Endodermal cell (in vitro differentiated cells): ENCODE measurements at regions not wholly inside any gene's neighbourhood (a gene's known extent, or its start where the extent isn't known, plus 50 kb on each side); places are given as distances from the start of the nearest gene placed in this dataset.

Source experiments
- DNase-seq: peaks from one replicate; pipeline ENCODE4 v3.0.0-alpha.2; 2017
- H3K27ac ChIP-seq: 2 replicates; pipeline ENCODE4 v1.5.1; 2013; ENCODE audit warnings: mild to moderate bottlenecking, low read depth, low read length, moderate library complexity
- H3K27me3 ChIP-seq: 2 replicates; pipeline ENCODE4 v1.6.1; 2013; ENCODE audit warnings: mild to moderate bottlenecking, low read length, moderate library complexity; ENCODE audit not compliant: insufficient read depth, control insufficient read depth, poor library complexity, severe bottlenecking
- H3K36me3 ChIP-seq: 2 replicates; pipeline ENCODE4 v1.7.0; 2013; ENCODE audit warnings: mild to moderate bottlenecking, low read length, moderate library complexity; ENCODE audit not compliant: control insufficient read depth, insufficient read depth
- H3K4me1 ChIP-seq: one replicate; pipeline ENCODE4 v1.7.0; 2013; ENCODE audit warnings: low read length; ENCODE audit not compliant: control insufficient read depth, insufficient read depth
- H3K4me3 ChIP-seq: 2 replicates; pipeline ENCODE4 v1.5.1; 2013; ENCODE audit warnings: mild to moderate bottlenecking, low read length, moderate library complexity
- H3K9ac ChIP-seq: 2 replicates; pipeline ENCODE4 v1.6.1; 2013; ENCODE audit warnings: mild to moderate bottlenecking, low read length, moderate library complexity; ENCODE audit not compliant: poor library complexity, severe bottlenecking; ENCODE audit errors: extremely low read depth
- H3K9me3 ChIP-seq: 2 replicates; pipeline ENCODE4 v1.6.1; 2013; ENCODE audit warnings: mild to moderate bottlenecking, low read length, moderate library complexity; ENCODE audit not compliant: control insufficient read depth
- H3K27ac Mint-ChIP-seq: 2 replicates; pipeline ENCODE4 v1.8.0; 2020; ENCODE audit warnings: mixed read lengths
- H3K27me3 Mint-ChIP-seq: 2 replicates; pipeline ENCODE4 v1.8.0; 2021; ENCODE audit warnings: mild to moderate bottlenecking, mixed read lengths; ENCODE audit not compliant: insufficient read depth
- H3K36me3 Mint-ChIP-seq: 2 replicates; pipeline ENCODE4 v1.8.0; 2020; ENCODE audit warnings: low read depth, mixed read lengths
- H3K4me1 Mint-ChIP-seq: 2 replicates; pipeline ENCODE4 v1.8.0; 2020; ENCODE audit warnings: mixed read lengths
- H3K4me3 Mint-ChIP-seq: 2 replicates; pipeline ENCODE4 v1.8.0; 2020; ENCODE audit warnings: mild to moderate bottlenecking, moderate library complexity, mixed read lengths
- H3K9me3 Mint-ChIP-seq: 2 replicates; pipeline ENCODE4 v1.8.0; 2020; ENCODE audit warnings: mild to moderate bottlenecking, mixed read lengths
- WGBS, 2 experiments: methylation state at CpG; one replicate each; pipeline versions ENCODE4 v1.1.5 to v1.1.7; 2013; ENCODE audit warnings: missing lambda C conversion rate in 2 of 2, mixed read lengths in 1 of 2; ENCODE audit not compliant: insufficient coverage in 1 of 2, insufficient read length in 1 of 2; 5-methylcytosine and 5-hydroxymethylcytosine counted together
- TF ChIP-seq, protein P1 (sequence below): fragments of 200-600 bp; sonication (generic); conservative IDR thresholded peaks from 2 replicates; pipeline ENCODE4 v1.5.0; 2021; ENCODE audit warnings: antibody characterized with exemption, mild to moderate bottlenecking

DNA sequence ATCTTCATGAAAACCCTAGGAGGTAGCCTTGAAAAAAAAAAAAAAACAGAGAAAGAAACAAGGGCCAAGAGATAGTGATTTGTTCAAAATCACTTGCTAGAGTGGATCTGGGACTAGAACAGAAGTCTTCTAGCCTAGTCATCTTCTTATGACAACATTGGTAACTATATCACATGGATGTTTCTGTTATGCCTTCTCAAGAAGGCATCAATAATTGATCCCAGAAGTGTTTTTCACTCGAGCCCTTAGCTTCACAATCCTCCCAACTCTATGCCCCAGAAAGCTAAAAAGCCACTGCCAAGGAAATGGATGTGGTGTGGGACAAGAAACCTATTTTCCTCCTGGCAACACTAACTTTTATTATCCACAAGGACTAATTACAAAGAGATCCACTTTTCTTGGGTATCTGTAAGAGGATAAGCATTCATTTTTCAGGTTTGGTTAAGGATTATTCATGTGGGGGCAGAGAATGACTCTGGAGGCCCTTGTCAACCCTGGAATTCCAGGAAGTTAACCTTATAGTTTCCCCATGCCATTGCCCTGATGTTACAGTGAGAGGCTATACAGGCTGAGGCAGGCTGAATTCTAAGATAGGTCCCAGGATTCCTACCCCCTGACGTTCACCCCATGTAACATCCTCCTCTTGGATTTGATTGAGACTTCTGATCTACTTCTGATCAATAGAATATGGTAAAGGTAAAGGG lies 67.7 kb upstream of the CPM start:
- Mint-ChIP-seq H3K36me3 (no peaks in the 10 kb centered on the region), H3K27ac (no peak overlapping the region), H3K27me3 (no peaks in the 10 kb centered on the region), H3K9me3 (peaks cover 19% of the 10 kb centered on the region), H3K4me3 (no peak overlapping the region), H3K4me1 (no peaks in the 10 kb centered on the region)
- TF ChIP-seq, protein P1, sequence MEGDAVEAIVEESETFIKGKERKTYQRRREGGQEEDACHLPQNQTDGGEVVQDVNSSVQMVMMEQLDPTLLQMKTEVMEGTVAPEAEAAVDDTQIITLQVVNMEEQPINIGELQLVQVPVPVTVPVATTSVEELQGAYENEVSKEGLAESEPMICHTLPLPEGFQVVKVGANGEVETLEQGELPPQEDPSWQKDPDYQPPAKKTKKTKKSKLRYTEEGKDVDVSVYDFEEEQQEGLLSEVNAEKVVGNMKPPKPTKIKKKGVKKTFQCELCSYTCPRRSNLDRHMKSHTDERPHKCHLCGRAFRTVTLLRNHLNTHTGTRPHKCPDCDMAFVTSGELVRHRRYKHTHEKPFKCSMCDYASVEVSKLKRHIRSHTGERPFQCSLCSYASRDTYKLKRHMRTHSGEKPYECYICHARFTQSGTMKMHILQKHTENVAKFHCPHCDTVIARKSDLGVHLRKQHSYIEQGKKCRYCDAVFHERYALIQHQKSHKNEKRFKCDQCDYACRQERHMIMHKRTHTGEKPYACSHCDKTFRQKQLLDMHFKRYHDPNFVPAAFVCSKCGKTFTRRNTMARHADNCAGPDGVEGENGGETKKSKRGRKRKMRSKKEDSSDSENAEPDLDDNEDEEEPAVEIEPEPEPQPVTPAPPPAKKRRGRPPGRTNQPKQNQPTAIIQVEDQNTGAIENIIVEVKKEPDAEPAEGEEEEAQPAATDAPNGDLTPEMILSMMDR: no peak
- Histone ChIP-seq H3K9me3 (peaks cover 5% of the 10 kb centered on the region), H3K4me3 (no peak overlapping the region), H3K27me3 (no peaks in the 10 kb centered on the region), H3K9ac (no peak overlapping the region), H3K27ac (no peak overlapping the region), H3K4me1 (no peaks in the 10 kb centered on the region), H3K36me3 (no peaks in the 10 kb centered on the region)
- no peak for DNase-seq
- WGBS, 2 experiments: 86% methylated on average over 2 of the region's 2 CpGs; no CpG with 5 or more reads in 1 of the 2 experiments

GRCh38 chr12:69001251-69001650 lies 68.3 kb upstream of the CPM start:
- Histone ChIP-seq H3K27ac (no peak overlapping the region), H3K27me3 (no peaks in the 10 kb centered on the region), H3K9ac (no peak overlapping the region), H3K36me3 (no peaks in the 10 kb centered on the region), H3K4me1 (no peaks in the 10 kb centered on the region), H3K4me3 (no peak overlapping the region), H3K9me3 (peaks cover 6% of the 10 kb centered on the region)
- Mint-ChIP-seq H3K9me3 (peaks cover 19% of the 10 kb centered on the region), H3K27ac (no peak overlapping the region), H3K4me1 (peaks cover 5% of the 10 kb centered on the region), H3K36me3 (no peaks in the 10 kb centered on the region), H3K4me3 (no peak overlapping the region), H3K27me3 (no peaks in the 10 kb centered on the region)
- TF ChIP-seq, protein P1: no peak
- DNase-seq: no peak
- 94 to 100% methylated on average over 1 to 3 of the region's 3 CpGs for WGBS, 2 experiments

GRCh38 chr12:69002969-69003368 lies 70.0 kb upstream of the CPM start:
- Mint-ChIP-seq H3K4me3 (no peak overlapping the region), H3K36me3 (no peaks in the 10 kb centered on the region), H3K9me3 (peaks cover 8% of the 10 kb centered on the region), H3K4me1 (peaks cover 16% of the 10 kb centered on the region), H3K27me3 (no peaks in the 10 kb centered on the region), H3K27ac (no peak overlapping the region)
- peaks cover 10% of the 10 kb centered on the region for H3K4me1 ChIP-seq
- DNase-seq: no peak
- no peak overlapping the region for H3K4me3 ChIP-seq
- H3K9me3 ChIP-seq: peaks cover 6% of the 10 kb centered on the region
- no peak overlapping the region for H3K27ac ChIP-seq
- TF ChIP-seq, protein P1: no peak
- H3K36me3 ChIP-seq: no peaks in the 10 kb centered on the region
- WGBS, 2 experiments: 78 to 91% methylated on average over 4 of the region's 4 CpGs
- H3K9ac ChIP-seq: no peak overlapping the region
- H3K27me3 ChIP-seq: no peaks in the 10 kb centered on the region
